MM.1S (cell line): ENCODE measurements at regions not wholly inside any gene's neighbourhood (a gene's known extent, or its start where the extent isn't known, plus 50 kb on each side); places are given as distances from the start of the nearest gene placed in this dataset.

ENCODE experiments used
- DNase-seq: peaks from one replicate; pipeline ENCODE4 v3.0.0-alpha.2; 2015
- H2AFZ ChIP-seq: fragments of 300-600 bp; sonication (generic); 2 replicates; pipeline ENCODE4 v1.6.0; 2016; ENCODE audit warnings: antibody characterized with exemption, low read length
- H3F3A ChIP-seq: fragments of 300-600 bp; sonication (generic); 2 replicates; pipeline ENCODE4 v1.6.1; 2016; ENCODE audit warnings: mild to moderate bottlenecking, antibody characterized with exemption, low read length, moderate library complexity, mixed read lengths; ENCODE audit not compliant: insufficient read depth
- H3K27ac ChIP-seq: fragments of 300-600 bp; sonication (generic); 2 replicates; pipeline ENCODE4 v1.5.1; 2016; ENCODE audit warnings: mild to moderate bottlenecking, low read length
- H3K27me3 ChIP-seq: fragments of 300-600 bp; sonication (generic); replicated peaks from 2 replicates; pipeline ENCODE4 v1.6.0; 2016; ENCODE audit warnings: low read length; ENCODE audit not compliant: insufficient read depth
- H3K36me3 ChIP-seq: fragments of 300-600 bp; sonication (generic); replicated peaks from 2 replicates; pipeline ENCODE4 v1.6.1; 2016; ENCODE audit warnings: mild to moderate bottlenecking, low read length, mixed read lengths; ENCODE audit not compliant: insufficient read depth
- H3K4me1 ChIP-seq: fragments of 300-600 bp; sonication (generic); 2 replicates; pipeline ENCODE4 v1.6.1; 2016; ENCODE audit warnings: low read length, mixed read lengths
- H3K4me2 ChIP-seq: fragments of 300-600 bp; sonication (generic); 2 replicates; pipeline ENCODE4 v1.6.0; 2016; ENCODE audit warnings: low read depth, low read length
- H3K4me3 ChIP-seq: fragments of 300-600 bp; sonication (generic); 2 replicates; pipeline ENCODE4 v1.5.1; 2016; ENCODE audit warnings: low read length, mixed read lengths
- H3K79me2 ChIP-seq: fragments of 300-600 bp; sonication (generic); 2 replicates; pipeline ENCODE4 v1.6.1; 2016; ENCODE audit warnings: mixed run types, low read length, mixed read lengths
- H3K9ac ChIP-seq: fragments of 300-600 bp; sonication (generic); 2 replicates; pipeline ENCODE4 v1.6.1; 2016; ENCODE audit warnings: low read length, mixed read lengths
- H3K9me2 ChIP-seq: fragments of 300-600 bp; sonication (generic); replicated peaks from 2 replicates; pipeline ENCODE4 v1.6.1; 2016; ENCODE audit warnings: mild to moderate bottlenecking, low read length, mixed read lengths; ENCODE audit not compliant: insufficient read depth
- H3K9me3 ChIP-seq: fragments of 300-600 bp; sonication (generic); replicated peaks from 2 replicates; pipeline ENCODE4 v1.6.1; 2016; ENCODE audit warnings: mild to moderate bottlenecking, low read length, mixed read lengths; ENCODE audit not compliant: insufficient read depth
- H4K20me1 ChIP-seq: fragments of 300-600 bp; sonication (generic); 2 replicates; pipeline ENCODE4 v1.6.1; 2016; ENCODE audit warnings: mild to moderate bottlenecking, low read length, moderate library complexity, mixed read lengths; ENCODE audit not compliant: insufficient read depth
- EZH2 ChIP-seq: fragments of 300-600 bp; sonication (generic); optimal IDR thresholded peaks from 2 replicates; pipeline ENCODE3; 2017; ENCODE audit warnings: low read depth, mild to moderate bottlenecking, antibody characterized with exemption, low read length, mixed read lengths
- EZH2phosphoT487 ChIP-seq: fragments of 300-600 bp; sonication (generic); IDR thresholded peaks from 2 replicates; pipeline ENCODE4 v1.6.1; 2018; ENCODE audit warnings: antibody characterized with exemption, low read length
- TF ChIP-seq, protein P1 (sequence below): fragments of 300-600 bp; sonication (generic); IDR thresholded peaks from 2 replicates; pipeline ENCODE4 v1.5.1; 2016; ENCODE audit warnings: antibody characterized with exemption, low read length, mixed read lengths

- DNase-seq = no peak
- Histone ChIP-seq H3K36me3 (no peaks in the 10 kb centered on the region), H3F3A (no peaks in the 10 kb centered on the region), H3K4me1 (no peaks in the 10 kb centered on the region), H3K4me3 (no peak overlapping the region), H2AFZ (no peak overlapping the region), H3K79me2 (no peaks in the 10 kb centered on the region), H3K27ac (no peak overlapping the region), H3K9me3 (no peaks in the 10 kb centered on the region), H3K9me2 (no peaks in the 10 kb centered on the region), H4K20me1 (no peaks in the 10 kb centered on the region), H3K27me3 (no peaks in the 10 kb centered on the region), H3K9ac (no peak overlapping the region), H3K4me2 (no peak overlapping the region)
- TF ChIP-seq EZH2 = no peak
Observed at GRCh38 chr18:38243291-38243690, 677.7 kb upstream of the CELF4 start.

- Histone ChIP-seq H3F3A (no peaks in the 10 kb centered on the region), H3K4me2 (no peak overlapping the region), H3K27ac (no peak overlapping the region), H2AFZ (no peak overlapping the region), H3K4me1 (no peaks in the 10 kb centered on the region), H3K9me2 (no peaks in the 10 kb centered on the region), H3K27me3 (no peaks in the 10 kb centered on the region), H3K36me3 (no peaks in the 10 kb centered on the region), H4K20me1 (no peaks in the 10 kb centered on the region), H3K9me3 (no peaks in the 10 kb centered on the region), H3K4me3 (no peak overlapping the region), H3K9ac (no peak overlapping the region), H3K79me2 (no peaks in the 10 kb centered on the region)
- TF ChIP-seq, protein P1, sequence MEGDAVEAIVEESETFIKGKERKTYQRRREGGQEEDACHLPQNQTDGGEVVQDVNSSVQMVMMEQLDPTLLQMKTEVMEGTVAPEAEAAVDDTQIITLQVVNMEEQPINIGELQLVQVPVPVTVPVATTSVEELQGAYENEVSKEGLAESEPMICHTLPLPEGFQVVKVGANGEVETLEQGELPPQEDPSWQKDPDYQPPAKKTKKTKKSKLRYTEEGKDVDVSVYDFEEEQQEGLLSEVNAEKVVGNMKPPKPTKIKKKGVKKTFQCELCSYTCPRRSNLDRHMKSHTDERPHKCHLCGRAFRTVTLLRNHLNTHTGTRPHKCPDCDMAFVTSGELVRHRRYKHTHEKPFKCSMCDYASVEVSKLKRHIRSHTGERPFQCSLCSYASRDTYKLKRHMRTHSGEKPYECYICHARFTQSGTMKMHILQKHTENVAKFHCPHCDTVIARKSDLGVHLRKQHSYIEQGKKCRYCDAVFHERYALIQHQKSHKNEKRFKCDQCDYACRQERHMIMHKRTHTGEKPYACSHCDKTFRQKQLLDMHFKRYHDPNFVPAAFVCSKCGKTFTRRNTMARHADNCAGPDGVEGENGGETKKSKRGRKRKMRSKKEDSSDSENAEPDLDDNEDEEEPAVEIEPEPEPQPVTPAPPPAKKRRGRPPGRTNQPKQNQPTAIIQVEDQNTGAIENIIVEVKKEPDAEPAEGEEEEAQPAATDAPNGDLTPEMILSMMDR = no peak
- TF ChIP-seq EZH2 (no peak), EZH2phosphoT487 (no peak)
- DNase-seq = no peak
Observed at GRCh38 chr18:38241736-38242135, 676.1 kb upstream of the CELF4 start.

GRCh38 chr18:38241216-38241615, 675.6 kb upstream of the CELF4 start:
- H3K9ac ChIP-seq = no peak overlapping the region
- H3K4me3 ChIP-seq = no peak overlapping the region
- no peaks in the 10 kb centered on the region for H3K79me2 ChIP-seq
- no peaks in the 10 kb centered on the region for H3F3A ChIP-seq
- H2AFZ ChIP-seq = no peak overlapping the region
- H3K4me2 ChIP-seq = no peak overlapping the region
- no peak for DNase-seq
- H3K27me3 ChIP-seq = no peaks in the 10 kb centered on the region
- no peaks in the 10 kb centered on the region for H3K4me1 ChIP-seq
- H3K36me3 ChIP-seq = no peaks in the 10 kb centered on the region
- TF ChIP-seq EZH2phosphoT487 (no peak), EZH2 (no peak)
- TF ChIP-seq, protein P1 = no peak
- no peaks in the 10 kb centered on the region for H4K20me1 ChIP-seq
- H3K9me3 ChIP-seq = no peaks in the 10 kb centered on the region
- no peaks in the 10 kb centered on the region for H3K9me2 ChIP-seq
- H3K27ac ChIP-seq = no peak overlapping the region

DNA sequence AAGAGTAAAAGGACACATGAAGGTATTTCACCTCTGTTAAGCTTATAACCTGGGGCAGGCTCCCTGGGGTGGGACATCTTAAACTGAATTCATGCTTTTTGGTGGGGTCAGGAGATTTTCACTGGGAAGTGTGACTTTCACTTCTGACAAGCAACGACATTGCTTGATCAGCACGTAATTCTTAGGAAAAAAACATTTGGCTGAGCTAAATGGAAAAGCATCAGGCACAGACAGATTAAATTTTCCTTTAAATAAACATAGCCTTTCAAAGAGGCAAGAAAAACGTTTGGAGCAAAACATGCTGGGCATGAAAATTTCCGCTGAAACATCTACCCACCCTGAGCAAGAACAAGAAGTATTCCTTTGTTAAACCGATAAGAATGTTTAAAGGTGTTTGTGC, 674.0 kb upstream of the CELF4 start:
- no peaks in the 10 kb centered on the region for H3K9me2 ChIP-seq
- no peaks in the 10 kb centered on the region for H3F3A ChIP-seq
- no peak overlapping the region for H3K9ac ChIP-seq
- H4K20me1 ChIP-seq = no peaks in the 10 kb centered on the region
- H3K27ac ChIP-seq = no peak overlapping the region
- no peak overlapping the region for H3K4me2 ChIP-seq
- no peaks in the 10 kb centered on the region for H3K27me3 ChIP-seq
- no peak overlapping the region for H3K4me3 ChIP-seq
- no peaks in the 10 kb centered on the region for H3K79me2 ChIP-seq
- DNase-seq = no peak
- H2AFZ ChIP-seq = no peak overlapping the region
- no peaks in the 10 kb centered on the region for H3K9me3 ChIP-seq
- H3K4me1 ChIP-seq = no peaks in the 10 kb centered on the region
- no peaks in the 10 kb centered on the region for H3K36me3 ChIP-seq
- TF ChIP-seq EZH2phosphoT487 (no peak), EZH2 (no peak)
- TF ChIP-seq, protein P1 = no peak
